ENCODE measurements at regions not wholly inside any gene's neighbourhood (a gene's known extent, or its start where the extent isn't known, plus 50 kb on each side); places are given as distances from the start of the nearest gene placed in this dataset.

DNA sequence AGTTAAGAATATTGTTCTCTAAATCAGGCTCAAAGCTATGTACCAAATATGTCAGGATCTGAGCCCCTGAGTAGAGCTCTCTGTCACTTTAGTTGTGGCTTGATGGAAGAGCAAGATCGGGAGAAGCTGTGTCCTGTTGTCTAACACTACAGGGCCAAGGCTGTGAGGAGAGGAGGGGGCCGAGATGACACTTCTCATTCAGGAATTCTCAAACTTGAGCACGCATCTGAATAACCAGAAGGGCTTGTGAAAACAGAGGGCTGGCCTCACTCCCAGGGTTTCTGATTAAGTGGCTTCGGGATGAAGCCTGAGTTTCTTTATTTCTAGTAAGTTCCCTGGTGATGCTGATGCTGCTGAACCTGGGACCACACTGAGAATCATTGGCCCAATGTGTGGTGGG lies 209.2 kb upstream of the DAB1 start:
- H3K9me3 ChIP-seq, result no peaks in the 10 kb centered on the region
- no peaks in the 10 kb centered on the region for H3K27me3 ChIP-seq
- no peaks in the 10 kb centered on the region for H3K36me3 ChIP-seq
- TF ChIP-seq POLR2A (IDR thresholded peaks at IDR 0.05), result no peak
- TF ChIP-seq, protein P1, sequence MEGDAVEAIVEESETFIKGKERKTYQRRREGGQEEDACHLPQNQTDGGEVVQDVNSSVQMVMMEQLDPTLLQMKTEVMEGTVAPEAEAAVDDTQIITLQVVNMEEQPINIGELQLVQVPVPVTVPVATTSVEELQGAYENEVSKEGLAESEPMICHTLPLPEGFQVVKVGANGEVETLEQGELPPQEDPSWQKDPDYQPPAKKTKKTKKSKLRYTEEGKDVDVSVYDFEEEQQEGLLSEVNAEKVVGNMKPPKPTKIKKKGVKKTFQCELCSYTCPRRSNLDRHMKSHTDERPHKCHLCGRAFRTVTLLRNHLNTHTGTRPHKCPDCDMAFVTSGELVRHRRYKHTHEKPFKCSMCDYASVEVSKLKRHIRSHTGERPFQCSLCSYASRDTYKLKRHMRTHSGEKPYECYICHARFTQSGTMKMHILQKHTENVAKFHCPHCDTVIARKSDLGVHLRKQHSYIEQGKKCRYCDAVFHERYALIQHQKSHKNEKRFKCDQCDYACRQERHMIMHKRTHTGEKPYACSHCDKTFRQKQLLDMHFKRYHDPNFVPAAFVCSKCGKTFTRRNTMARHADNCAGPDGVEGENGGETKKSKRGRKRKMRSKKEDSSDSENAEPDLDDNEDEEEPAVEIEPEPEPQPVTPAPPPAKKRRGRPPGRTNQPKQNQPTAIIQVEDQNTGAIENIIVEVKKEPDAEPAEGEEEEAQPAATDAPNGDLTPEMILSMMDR (IDR thresholded peaks at IDR 0.05), result no peak
- H3K4me3 ChIP-seq, result no peak overlapping the region
- no peak overlapping the region for H3K27ac ChIP-seq
- no peak for DNase-seq
- H3K4me1 ChIP-seq, result no peaks in the 10 kb centered on the region

DNA sequence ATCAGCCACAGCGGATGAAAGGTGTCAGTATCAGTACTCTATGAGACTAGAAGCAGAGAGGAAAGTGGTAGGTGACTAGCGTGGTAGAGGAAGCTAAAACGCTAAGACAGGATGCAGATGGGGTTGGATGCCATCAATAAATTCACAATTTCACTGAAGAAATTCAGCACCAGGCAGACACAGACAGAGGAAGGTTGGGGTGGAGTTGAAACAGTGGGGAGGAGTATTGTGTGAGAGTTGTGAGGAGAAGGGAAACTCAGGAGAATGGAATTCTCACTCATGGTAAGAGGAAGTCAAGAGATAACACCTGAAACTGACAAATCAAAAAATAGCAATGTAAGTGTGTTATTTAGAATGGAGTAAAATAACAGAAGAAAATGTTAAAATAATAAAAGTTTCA lies 208.5 kb upstream of the DAB1 start:
- H3K4me1 ChIP-seq, result no peaks in the 10 kb centered on the region
- H3K9me3 ChIP-seq, result no peaks in the 10 kb centered on the region
- no peak overlapping the region for H3K4me3 ChIP-seq
- H3K27ac ChIP-seq, result no peak overlapping the region
- H3K27me3 ChIP-seq, result no peaks in the 10 kb centered on the region
- DNase-seq, result no peak
- TF ChIP-seq, protein P1 (IDR thresholded peaks at IDR 0.05), result no peak
- no peak for TF ChIP-seq POLR2A (IDR thresholded peaks at IDR 0.05)
- H3K36me3 ChIP-seq, result no peaks in the 10 kb centered on the region

DNA sequence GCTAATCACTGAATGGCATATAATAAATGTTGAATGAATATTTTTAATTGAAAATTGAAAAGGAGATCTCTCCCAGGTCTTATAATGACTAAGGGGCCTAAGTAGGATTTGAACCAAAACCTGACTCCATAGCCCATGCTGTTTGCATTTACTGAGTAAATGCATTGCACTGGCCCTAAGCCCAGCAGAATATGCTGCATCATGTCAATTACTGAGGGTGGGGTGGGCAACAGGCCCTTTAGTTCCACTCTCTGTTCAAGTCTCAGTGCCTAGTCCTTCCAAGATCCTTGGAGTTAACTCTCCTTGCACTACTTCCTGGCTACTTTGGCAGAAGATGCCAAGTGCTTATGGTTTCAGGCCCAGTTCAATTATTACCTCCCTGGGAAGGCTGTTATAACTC lies 203.8 kb upstream of the DAB1 start:
- Histone ChIP-seq H3K9me3 (no peaks in the 10 kb centered on the region), H3K27me3 (no peaks in the 10 kb centered on the region), H3K4me1 (no peaks in the 10 kb centered on the region), H3K27ac (no peak overlapping the region), H3K36me3 (no peaks in the 10 kb centered on the region), H3K4me3 (no peak overlapping the region)
- DNase-seq, result no peak
- TF ChIP-seq, protein P1 (IDR thresholded peaks at IDR 0.05), result no peak
- no peak for TF ChIP-seq POLR2A (IDR thresholded peaks at IDR 0.05)

DNA sequence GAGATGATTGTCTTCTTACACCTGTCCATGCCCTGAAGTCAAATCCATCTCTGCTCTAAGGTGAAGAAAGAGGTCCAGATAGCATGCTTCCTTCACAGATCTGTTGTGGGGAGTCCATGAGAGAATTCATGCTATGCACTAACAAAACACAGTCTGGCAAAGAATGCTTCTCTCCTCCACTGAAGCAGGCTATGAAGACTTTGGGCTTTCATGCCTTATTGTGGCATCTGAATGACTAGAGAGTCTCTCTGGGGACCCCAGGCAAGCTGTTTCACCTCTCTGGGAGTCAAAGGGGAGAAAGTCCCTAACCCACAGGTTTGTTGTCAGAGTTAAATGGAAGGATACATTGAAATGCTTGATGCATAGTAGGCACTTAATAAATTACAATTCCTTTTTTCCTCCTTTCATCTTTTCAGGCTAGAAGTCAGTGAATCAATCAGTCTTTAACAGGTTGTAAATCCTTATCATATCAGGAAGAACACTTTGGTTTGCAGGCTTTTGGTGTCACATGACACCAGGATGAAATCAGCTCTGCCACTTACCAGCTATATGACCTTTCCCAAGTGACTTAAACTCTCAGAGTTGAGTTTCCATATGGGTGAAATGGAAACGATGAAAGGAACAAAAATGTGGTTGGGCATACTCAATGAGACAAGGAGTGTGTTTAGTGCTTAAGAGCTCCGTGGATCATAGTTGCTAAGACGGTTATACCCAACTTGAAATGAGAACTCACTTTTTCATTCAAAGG lies 200.1 kb upstream of the DAB1 start:
- Histone ChIP-seq H3K4me3 (no peak overlapping the region), H3K27ac (no peak overlapping the region), H3K9me3 (no peaks in the 10 kb centered on the region), H3K4me1 (no peaks in the 10 kb centered on the region), H3K36me3 (no peaks in the 10 kb centered on the region), H3K27me3 (no peaks in the 10 kb centered on the region)
- DNase-seq, result no peak
- no peak for TF ChIP-seq POLR2A (IDR thresholded peaks at IDR 0.05)
- TF ChIP-seq, protein P1 (IDR thresholded peaks at IDR 0.05), result no peak

DNA sequence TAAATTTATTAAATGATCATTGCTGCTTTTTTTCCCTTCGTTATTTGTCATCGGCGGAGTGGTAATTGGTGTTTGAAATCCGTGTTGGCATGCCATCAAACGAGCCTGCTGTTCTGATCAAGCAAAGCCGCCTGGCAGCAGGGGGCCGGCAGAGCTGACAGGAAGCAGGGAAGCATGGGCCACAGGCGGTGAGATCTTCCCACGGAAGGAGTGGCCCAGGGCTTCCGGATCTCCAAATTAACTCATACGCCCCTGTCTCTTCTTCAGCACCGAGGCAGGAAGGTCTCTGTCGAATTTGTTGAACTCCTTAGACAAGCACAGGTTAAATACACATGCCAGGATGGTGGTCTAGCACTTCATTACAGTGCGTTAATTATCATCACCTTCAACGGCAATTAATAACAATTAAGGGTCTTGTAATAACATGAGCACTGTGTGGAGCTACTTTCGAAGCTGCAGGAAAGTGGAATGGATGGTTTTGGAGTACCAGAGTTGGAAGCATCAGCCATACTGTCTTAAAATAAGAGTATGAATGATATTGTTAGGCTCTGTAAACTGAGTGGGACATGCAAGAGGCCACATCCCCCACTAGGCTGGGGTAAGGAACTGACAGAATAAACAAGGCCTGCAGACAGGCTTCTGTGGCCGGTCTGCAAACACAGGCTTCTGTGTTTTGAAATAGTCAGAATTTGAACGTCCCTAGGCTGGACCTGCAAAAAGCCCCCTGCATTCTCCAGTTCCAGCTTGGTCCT lies 199.4 kb upstream of the DAB1 start:
- H3K36me3 ChIP-seq, result no peaks in the 10 kb centered on the region
- no peaks in the 10 kb centered on the region for H3K4me1 ChIP-seq
- TF ChIP-seq, protein P1 (IDR thresholded peaks at IDR 0.05), result no peak
- TF ChIP-seq POLR2A (IDR thresholded peaks at IDR 0.05), result no peak
- no peak for DNase-seq
- no peak overlapping the region for H3K4me3 ChIP-seq
- H3K27me3 ChIP-seq, result no peaks in the 10 kb centered on the region
- H3K9me3 ChIP-seq, result no peaks in the 10 kb centered on the region
- no peak overlapping the region for H3K27ac ChIP-seq

Data from Peyer's patch (tissue), 4 donors.